OCI-LY3 (cell line): ENCODE measurements at regions not wholly inside any gene's neighbourhood (a gene's known extent, or its start where the extent isn't known, plus 50 kb on each side); places are given as distances from the start of the nearest gene placed in this dataset.

Experiments used
- CTCF ChIP-seq: fragments of 200-600, 300-600 bp; sonication (generic); IDR thresholded peaks from 2 replicates; pipeline ENCODE4 v1.5.1; 2014; ENCODE audit warnings: antibody characterized with exemption, low read length, low read depth
- EZH2phosphoT487 ChIP-seq: fragments of 200-600 bp; shearing (Covaris generic); IDR thresholded peaks from 2 replicates; pipeline ENCODE4 v1.6.1; 2018; ENCODE audit warnings: antibody characterized with exemption, mixed run types, low read depth

DNA sequence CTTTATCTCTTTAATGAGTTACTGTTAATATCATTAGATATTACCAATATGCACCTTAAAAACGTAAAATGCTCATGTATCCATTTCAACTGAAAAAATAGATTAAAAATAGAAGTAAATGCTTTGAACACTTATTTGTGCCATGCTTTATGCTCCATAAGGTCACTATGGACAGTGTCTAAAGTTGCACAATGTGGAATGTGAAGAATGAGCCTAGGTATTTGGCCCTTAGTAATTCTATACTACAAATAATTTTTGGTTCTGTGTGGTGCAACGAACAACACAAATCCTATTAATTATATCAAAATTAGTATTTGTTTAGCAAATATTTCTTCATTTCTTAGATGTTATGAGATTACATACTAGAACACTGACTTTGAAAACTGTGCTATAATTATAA lies 469.9 kb upstream of the TUSC1 start:
- TF ChIP-seq CTCF (no peak), EZH2phosphoT487 (no peak)
